BJ (cell line): ENCODE measurements at regions not wholly inside any gene's neighbourhood (a gene's known extent, or its start where the extent isn't known, plus 50 kb on each side); places are given as distances from the start of the nearest gene placed in this dataset.

ENCODE experiments used
- CTCF ChIA-PET: fragments of 350-600 bp; formaldehyde crosslinking; extraction: SDS; loops from one replicate; lab custom pipeline; 2021; ENCODE audit warnings: antibody characterized with exemption, inconsistent platforms; lab: Yijun Ruan, JAX
- POLR2A ChIA-PET: fragments of 300-600 bp; sonication (Branson Sonifier 250); formaldehyde crosslinking; extraction: SDS; loops from one replicate; lab custom pipeline; 2021; ENCODE audit warnings: antibody characterized with exemption; lab: Charles Lee
- DNase-seq: peaks from one replicate; pipeline ENCODE4 v3.0.0-alpha.2; 2011; ENCODE audit warnings: low read depth
- H3K27me3 ChIP-seq: 2 replicates; pipeline ENCODE4 v1.6.0; 2011; ENCODE audit warnings: low read length; ENCODE audit not compliant: control insufficient read depth, insufficient read depth
- H3K36me3 ChIP-seq: 2 replicates; pipeline ENCODE4 v1.5.1; 2011; ENCODE audit warnings: low read length; ENCODE audit not compliant: control insufficient read depth, insufficient read depth
- H3K4me3 ChIP-seq: 2 replicates; pipeline ENCODE4 v1.5.1; 2011; ENCODE audit warnings: low read depth, mild to moderate bottlenecking, control low read depth, low read length
- CTCF ChIP-seq: IDR thresholded peaks from 2 replicates; pipeline ENCODE4 v1.5.1; 2011; ENCODE audit warnings: low read depth, mild to moderate bottlenecking, control low read depth, inconsistent platforms, low read length, moderate library complexity; ENCODE audit not compliant: insufficient read depth

GRCh38 chr15:39016706-39017105 is 452.1 kb upstream of the RASGRP1 start:
- no peak for TF ChIP-seq CTCF
- ChIA-PET CTCF (no interaction called here), POLR2A (no interaction called here)
- Histone ChIP-seq H3K4me3 (no peak overlapping the region), H3K27me3 (no peaks in the 10 kb centered on the region), H3K36me3 (no peaks in the 10 kb centered on the region; the same call in 1 of the 2 replicates)
- DNase-seq = no peak

- Histone ChIP-seq H3K36me3 (no peaks in the 10 kb centered on the region; the same call in 1 of the 2 replicates), H3K4me3 (no peak overlapping the region), H3K27me3 (no peaks in the 10 kb centered on the region)
- POLR2A ChIA-PET = no interaction called here
- CTCF ChIA-PET = no interaction called here
- DNase-seq = no peak
- TF ChIP-seq CTCF = no peak
Observed at GRCh38 chr15:39018966-39019365, 454.4 kb upstream of the RASGRP1 start.

GRCh38 chr15:39021341-39021740 is 456.7 kb upstream of the RASGRP1 start:
- H3K4me3 ChIP-seq = no peak overlapping the region
- CTCF ChIA-PET = interaction anchor here (1.0 kb wide), 1 partner anchor 122 kb away, joined by 3 read pairs; no protein-coding TSS in a partner anchor
- TF ChIP-seq CTCF = no peak

GRCh38 chr15:39022532-39023305 is 458.1 kb upstream of the RASGRP1 start:
- ChIA-PET POLR2A (no interaction called here), CTCF (no interaction called here)
- DNase-seq = no peak
- H3K4me3 ChIP-seq = no peak overlapping the region
- H3K36me3 ChIP-seq = no peaks in the 10 kb centered on the region; the same call in 1 of the 2 replicates
- TF ChIP-seq CTCF = no peak
- no peaks in the 10 kb centered on the region for H3K27me3 ChIP-seq

More at GRCh38 chr15:39021341-39021740, 456.7 kb upstream of the RASGRP1 start:
- DNase-seq = no peak
- no peaks in the 10 kb centered on the region; the same call in 1 of the 2 replicates for H3K36me3 ChIP-seq
- POLR2A ChIA-PET = no interaction called here
- H3K27me3 ChIP-seq = no peaks in the 10 kb centered on the region

GRCh38 chr15:39025321-39025720 is 460.7 kb upstream of the RASGRP1 start:
- no peaks in the 10 kb centered on the region for H3K27me3 ChIP-seq
- no peak for TF ChIP-seq CTCF
- POLR2A ChIA-PET = interaction anchor here (0.6 kb wide), 2 partner anchors 102 to 209 kb away, joined by 3 to 4 read pairs; no protein-coding TSS in a partner anchor
- CTCF ChIA-PET = interaction anchor here (0.6 to 1.0 kb wide), 2 partner anchors 33 to 208 kb away, joined by 3 read pairs; no protein-coding TSS in a partner anchor
- no peaks in the 10 kb centered on the region for H3K36me3 ChIP-seq
- H3K4me3 ChIP-seq = no peak overlapping the region
- DNase-seq = peak; percentile 28
